Fibroblast of skin of back (primary cell): ENCODE measurements at regions not wholly inside any gene's neighbourhood (a gene's known extent, or its start where the extent isn't known, plus 50 kb on each side); places are given as distances from the start of the nearest gene placed in this dataset.
A peak's percentile ranks its signal among the peaks of the same experiment; 100 is the strongest.
"Not testable (repeated sequence)": the region's sequence is repeated elsewhere in the genome, so short reads cannot be mapped to it uniquely, and the experiment has no call there.

Source experiments
- DNase-seq: peaks from one replicate; pipeline ENCODE4 v3.0.0-alpha.2; 2013

DNA sequence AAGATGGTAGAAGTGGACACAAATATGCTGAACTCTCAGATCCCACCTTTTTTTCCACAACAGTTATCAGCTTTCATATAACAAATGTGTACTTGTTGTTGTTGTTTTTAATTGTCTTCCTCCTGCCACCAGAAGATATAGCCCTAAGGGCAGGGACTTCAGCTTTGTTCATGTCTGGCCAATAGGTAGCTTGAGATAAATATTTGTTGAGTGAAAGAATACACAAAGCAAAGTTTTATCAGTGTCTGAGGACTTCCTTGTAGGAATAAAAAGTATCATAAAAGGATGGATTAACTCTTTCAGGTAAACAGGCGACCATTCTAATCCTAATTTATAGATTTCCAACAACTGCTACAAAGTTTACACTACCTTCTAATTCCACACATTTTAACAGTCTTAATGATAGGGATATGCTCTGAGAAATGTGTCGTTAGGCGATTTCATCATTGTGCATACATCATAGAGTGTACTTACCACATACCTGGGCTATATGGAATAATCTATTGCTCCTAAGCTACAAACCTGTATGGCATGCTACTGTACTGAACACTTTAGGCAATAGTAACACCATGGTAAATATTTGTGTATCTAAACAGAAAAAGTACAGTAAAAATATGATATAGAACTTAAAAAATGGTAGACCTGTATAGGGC is 186.1 kb downstream of the ATOH1 start:
- no peak for DNase-seq

DNA sequence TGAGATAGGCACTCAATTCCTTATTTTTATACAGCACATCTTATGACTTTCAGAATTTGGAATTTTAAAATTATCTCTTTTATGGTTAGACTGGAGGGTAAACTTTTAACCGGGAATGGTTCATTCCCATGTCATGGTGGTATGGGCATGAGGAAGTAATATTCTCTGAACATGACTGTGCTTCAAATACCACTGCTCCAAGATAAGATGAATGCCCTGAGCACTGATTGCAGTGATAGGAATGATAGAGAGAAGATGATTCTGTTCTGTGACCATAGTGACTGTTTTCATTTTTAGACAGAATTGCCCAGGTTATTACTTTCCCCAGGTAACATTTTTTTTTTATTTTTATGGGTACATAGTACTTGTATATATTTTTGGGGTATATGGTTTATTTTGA is 187.4 kb downstream of the ATOH1 start:
- no peak for DNase-seq

DNA sequence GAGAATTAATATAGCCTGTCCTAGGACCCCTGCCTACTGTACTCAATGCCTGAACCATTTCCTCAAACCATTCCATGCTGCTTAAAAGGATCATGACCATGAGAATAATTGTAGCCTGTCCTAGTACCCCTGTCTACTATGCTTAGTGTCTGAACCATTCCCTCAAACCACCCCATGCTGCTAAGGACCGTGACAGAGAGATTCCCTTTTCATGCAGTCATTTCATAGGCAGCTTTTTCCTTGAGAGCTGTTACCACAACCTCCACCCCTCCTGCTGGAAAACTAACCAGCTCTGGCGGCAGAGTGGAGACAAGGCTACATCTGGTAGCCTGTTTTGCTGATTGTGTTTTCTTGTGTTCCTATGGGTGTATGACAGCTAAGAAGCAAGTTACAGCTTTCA is 174.9 kb upstream of the SMARCAD1 start:
- peak; percentile 57 for DNase-seq

DNA sequence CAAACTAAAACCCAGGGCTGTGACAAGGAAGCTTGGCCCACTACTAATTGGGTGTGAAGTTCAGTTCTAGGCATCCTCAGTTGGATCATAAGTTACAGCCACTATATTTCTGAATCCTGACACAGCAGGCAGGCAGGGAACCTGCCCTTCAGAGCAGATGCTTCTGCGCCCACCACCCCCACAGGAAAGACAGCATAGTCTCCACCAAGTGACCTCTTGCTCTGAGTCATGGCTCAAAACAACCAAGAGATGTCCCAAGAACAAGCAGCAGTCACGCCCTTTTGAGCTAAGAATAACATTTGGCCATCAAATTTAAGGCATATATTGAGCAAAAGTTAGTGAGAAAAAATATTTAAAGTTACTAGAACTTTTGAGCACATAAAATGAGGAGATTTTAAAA is 170.7 kb upstream of the SMARCAD1 start:
- peak; percentile 28 for DNase-seq

DNA sequence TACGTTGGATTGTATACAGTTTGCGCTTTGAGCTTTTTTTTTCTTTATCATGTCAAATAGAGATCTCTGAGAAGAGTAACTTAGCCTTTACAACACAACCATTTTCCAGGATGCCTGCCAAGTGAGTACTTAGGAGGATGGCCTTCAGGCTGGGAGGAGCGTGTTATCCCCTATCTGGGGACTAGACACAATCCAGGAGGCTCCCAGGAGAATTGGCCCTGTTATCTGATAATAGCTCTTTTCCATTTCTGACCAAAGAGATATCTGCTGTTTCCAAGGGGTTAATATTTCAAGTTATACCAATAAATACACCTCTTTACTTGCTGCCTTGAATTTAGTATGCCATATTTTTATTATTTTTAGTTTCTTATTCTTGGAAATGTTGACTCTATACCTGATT is 169.5 kb upstream of the SMARCAD1 start:
- DNase-seq = no peak

DNA sequence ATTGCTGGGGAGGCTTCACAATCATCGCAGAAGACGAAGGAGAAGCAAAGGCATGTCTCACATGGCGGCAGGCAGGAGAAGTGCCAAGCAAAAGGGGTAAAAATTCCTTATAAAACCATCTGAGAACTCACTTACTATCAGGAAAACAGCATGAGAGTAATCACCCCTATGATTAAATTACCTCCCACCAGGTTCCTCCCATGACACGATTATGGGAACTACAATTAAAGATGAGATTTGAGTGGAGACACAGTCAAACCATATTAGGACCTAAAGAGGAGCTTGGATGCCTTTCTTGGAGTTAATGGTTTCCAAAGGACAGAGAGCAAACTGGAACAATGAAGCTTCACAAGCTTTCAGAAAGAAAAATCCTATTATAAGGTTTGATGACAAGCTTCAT is 168.4 kb upstream of the SMARCAD1 start:
- DNase-seq = no peak

DNA sequence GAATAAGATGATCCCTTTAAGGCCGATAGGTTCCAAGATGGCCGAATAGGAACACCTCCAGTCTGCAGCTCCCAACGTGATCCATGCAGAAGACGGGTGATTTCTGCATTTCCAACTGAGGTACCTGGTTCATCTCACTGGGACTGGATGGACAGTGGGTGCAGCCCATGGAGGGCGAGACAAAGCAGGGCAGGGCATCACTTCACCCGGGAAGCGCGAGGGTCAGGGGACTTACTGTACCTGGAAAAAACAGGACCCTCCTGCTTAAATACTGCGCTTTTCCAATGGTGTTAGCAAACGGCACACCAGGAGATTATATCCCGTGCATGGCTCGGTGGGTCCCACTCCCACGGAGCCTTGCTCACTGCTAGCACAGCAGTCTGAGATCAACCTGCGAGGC is 163.2 kb upstream of the SMARCAD1 start:
- not testable (repeated sequence) for DNase-seq

DNA sequence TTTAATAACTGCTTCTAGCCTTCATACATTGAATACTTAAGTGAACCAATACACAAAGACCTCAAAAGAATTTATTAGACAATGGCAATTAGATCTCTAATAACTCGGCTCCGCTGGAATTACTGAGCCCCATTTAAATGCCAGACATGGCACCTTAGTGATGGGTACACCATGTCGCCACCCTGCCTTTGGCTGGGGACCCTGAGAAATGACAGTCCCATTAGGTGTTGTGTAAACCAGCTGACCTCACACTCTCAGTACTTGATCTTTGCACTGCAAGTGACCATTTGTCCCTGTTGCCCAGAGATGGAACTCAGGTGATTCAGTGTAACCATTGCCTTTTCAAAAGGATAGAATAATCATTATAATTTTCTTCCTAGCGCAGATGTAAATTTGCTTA is 144.6 kb upstream of the SMARCAD1 start:
- no peak for DNase-seq

DNA sequence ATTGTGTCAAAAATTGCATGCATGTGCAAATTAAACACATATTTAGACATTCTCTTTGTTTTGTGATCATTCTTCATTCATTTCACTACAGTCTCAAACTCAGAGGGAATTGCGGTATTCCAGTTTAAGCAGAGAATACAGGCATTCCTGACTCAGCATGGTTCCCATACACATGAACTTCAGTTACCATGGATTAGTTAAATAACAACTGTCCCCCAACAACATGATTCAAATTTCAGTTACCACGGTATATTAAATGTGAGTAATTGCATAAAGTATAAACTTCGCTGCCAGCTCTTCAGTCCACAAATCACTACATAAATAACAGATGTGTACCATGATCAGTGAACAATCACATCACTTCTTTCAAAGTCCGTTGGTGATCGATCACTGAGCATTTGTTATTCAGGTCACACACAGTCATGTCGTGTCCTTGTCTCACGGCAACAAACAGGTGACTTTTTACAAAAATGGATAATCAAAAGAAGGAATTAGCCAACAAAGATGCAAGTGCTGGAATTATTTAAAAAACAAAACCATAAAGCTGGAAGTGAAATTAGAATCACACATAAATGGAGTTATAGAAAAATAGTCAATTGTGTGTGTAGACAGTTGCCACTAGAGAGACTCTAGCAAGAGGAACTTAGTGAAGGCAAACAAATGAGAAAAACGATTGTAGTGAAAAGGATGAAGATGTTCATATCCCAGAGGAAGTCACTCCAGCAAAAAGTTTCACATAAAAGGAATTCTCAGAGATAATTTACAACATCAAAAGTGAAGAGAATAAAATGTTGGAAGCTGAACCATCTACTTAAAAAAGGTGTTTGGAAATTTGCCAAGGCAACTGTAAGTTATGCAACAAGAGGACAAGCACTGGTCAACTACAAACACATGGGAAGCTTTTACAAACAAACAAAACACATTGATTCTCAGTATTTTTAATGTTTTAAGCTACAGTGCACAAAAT is 138.6 kb upstream of the SMARCAD1 start:
- peak; percentile 5 for DNase-seq

DNA sequence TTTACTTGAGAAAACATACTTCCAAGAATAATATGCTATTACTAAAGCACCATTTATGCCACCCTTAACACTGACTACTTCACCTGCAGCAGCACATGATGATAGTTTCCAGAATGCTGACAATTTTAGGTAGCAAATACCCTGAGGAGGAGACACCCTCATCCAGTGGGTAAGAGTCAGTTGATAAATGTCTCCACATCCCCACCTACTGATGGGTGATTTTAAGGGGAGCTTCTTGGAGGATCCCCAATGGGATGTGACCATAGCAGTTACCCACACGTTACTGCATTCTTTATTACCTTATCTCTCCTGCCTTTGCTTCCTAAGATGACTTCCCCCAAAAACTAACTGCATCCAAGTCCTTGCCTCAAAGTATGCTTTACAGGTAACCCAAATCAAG is 131.2 kb upstream of the SMARCAD1 start:
- DNase-seq = no peak

DNA sequence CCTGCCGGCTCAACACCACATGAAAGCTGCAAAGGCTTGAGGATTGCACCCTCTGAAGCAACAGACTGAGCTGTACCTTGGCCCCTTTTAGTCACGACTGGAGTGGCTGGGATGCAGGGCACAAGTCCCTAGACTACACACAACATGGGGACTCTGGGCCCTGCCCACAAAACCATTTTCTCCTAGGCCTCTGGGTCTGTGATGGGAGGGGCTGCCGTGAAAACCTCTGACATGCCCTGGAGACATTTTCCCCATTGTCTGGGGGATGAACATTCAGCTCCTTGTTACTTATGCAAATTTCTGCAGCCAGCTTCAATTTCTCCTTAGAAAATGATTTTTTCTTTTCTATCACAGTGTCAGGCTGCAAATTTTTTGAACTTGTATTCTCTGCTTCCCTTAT is 123.5 kb upstream of the SMARCAD1 start:
- no peak for DNase-seq

DNA sequence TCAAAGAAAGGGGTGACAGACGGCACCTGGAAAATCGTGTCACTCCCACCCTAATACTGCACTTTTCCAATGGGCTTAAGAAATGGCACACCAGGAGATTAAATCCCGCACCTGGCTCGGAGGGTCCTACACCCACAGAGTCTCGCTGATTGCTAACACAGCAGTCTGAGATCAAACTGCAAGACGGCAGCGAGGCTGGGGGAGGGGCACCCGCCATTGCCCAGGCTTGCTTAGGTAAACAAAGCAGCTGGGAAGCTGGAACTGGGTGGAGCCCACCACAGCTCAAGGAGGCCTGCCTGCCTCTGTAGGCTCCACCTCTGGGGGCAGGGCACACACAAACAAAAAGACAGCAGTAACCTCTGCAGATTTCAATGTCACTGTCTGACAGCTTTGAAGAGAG is 108.5 kb upstream of the SMARCAD1 start:
- not testable (repeated sequence) for DNase-seq

DNA sequence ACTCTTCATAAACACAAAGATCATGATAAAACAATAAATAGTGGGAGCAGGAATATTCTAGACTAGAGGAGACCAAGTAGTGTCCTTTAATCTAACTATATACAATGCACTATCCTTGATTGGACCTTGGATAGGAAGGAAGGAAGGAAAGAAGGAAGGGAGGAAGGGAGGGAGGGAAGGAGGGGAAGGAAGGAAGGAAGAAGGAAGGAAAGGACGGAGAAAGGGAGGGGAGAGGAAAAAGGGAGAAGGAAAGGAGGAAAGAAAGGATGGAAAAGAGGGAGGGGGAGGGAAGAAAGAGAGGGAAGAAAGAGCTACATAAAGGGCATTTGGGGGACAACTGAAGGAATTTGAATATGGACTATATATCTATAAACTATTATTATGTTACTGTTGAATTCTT is 95.0 kb upstream of the SMARCAD1 start:
- no peak for DNase-seq

DNA sequence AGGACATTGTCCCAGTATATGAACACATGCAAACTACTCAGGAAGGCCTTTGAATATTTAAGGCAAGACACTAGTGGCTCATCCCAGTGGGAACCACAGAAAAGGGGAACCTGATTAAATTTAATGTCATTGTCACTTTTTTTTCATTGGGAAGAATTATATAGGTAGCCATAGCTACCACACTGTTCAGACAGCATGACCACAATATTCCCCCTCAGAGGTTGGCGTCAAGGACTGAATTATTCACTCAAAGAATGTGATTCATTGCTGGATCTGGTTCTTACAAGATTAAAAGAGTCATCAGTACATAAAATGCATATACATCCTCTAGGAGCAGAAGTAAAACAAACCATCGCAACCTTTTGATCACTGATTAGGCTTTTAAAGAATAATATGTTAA is 92.0 kb upstream of the SMARCAD1 start:
- no peak for DNase-seq

DNA sequence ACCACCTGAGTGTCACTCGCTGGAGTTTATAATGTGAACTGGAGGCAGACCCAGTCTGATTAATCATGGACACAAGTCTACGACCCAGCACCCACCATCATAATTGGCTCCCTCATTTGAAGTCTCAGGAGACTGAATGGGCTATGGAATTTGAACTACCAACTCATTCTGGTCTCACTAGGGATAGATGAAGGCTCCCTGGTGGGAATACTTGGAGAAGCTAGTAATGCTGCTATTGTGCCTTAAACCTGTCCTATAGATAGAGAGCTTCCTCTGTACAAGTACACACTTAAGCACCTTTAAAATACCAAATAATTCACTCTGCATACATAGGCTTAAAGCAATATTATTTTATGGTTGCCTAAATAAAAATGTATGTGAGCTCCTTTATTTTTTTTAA is 90.8 kb upstream of the SMARCAD1 start:
- DNase-seq = no peak

DNA sequence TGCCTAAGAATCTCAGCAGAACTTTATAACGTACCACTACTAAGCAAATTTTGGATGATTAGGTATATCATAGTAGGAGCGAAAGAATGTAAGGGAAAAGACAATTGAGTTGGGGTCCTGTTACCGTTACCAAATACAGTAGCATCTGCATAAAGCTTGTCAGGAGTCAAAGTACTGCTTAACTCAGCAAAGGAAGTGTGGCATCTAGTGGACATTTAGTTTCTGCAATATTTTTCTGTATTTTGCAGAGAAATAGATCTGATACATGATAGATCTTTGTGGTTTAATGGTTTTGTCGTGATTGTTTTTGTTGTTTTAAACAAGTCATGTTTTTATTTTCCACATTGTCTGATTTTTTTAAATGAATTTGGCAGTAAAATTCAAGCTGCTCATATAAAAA is 81.0 kb upstream of the SMARCAD1 start:
- no peak for DNase-seq

DNA sequence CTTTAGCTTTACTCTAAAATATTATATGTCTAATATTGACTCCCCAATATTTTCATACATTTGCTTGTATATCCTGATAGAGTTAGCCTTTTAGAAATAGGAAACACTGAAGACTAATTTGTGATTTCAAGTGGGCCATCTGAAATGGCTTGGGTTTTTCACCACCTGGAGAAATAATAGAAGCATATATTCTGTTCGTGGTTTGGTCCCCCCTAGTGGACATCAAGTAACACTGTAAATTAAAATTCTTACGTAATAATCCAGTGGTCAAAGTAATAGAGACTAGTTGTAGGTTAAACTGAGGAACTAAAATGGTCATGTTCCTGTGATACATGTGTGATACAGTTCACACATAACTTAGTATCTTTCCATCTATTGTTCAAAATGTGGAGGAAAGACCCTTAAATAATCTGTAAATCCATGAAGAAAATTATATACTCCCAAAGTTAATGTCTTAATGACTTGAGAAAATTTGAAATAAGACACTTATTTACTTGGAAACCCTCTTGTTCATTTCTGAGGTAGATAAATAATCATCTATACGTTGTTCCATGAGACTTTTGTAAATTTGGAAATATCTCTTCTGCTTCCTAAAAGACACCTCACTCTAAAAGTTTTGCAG is 79.8 kb upstream of the SMARCAD1 start:
- DNase-seq = peak; percentile 34

DNA sequence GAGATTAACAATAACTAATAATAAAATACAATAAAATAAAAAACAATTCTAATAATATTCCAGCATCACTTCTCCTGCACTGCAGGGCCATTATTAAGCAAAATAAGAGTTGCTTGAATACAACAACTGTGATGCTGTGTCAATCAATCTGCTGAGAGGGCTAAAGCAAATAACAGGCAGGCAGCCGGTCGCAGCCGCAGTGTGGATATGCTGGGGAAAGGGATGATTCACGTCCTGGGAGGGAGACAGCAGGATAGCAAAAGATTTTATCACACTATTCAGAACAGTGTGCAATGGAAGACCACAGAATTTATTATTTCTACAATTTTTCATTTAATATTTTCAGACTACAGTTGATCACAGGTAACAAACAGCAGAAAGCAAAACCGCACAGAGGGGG is 76.5 kb upstream of the SMARCAD1 start:
- DNase-seq = no peak

DNA sequence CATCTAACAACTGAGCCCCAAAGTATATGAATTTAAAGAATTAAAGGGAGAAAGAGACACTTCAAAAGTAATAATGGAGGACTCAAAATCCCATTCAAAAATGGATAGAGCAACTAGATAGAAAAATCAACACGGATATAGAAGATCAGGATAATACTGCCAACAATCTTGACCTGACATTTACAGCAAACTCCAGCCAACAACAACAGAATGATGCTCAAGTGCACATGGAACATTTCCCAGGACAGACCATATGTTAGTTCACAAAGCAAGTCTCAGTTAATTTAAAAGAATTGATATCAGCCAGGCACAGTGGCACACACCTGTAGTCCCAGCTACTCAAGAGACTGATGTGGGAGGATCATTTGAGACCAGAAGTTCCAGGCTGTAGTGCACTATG is 72.0 kb upstream of the SMARCAD1 start:
- DNase-seq = no peak

DNA sequence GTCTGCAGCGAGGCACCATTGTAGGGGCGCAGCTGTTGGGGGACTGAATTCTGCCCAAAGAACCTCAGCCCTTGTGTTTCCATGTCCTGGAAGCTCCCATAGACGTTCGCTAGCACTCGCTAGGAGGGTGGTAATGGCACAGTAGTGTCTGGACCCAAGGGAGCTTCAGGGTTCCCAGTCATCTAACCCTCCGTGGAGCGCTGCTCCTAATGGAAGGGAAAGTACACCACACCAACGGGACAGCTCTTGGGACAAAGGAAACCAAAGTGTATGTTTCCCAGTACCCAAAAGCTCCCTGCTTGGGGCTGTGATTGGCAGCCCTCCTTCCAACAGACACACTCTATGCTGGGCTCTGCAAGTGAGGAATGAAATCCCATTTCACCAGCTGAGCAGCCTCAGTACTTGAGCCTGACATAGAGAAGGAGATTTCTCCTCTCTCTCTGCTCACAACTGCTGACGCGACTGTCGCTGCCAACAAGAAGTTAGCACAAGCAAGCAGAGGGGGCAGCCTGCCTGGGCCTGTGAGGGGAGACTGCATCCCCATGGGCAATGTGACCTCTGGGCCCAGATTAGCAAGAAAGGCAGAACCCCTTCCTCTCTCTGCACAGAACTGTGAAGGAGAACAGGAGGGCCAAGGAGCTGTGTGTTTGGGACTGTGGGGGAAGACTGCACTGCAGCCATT is 67.6 kb upstream of the SMARCAD1 start:
- DNase-seq = no peak

DNA sequence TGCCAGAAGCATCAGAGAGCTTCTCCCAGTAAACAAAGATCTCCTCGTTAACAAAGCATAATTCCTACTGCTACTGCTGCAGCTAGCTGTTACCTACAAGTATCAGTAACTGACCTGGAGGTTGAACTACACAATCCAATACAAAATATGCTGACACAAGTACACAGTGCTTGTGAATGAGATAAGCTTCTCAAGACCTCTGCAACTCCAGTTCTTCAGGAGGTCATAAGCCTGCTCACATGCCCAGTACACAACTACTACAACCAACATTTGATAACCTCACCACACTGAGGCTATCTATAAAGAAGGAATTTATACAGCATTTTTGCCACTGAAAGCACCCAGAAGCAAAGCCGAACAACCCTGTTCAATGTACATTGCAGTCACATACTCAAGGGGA is 66.7 kb upstream of the SMARCAD1 start:
- no peak for DNase-seq

DNA sequence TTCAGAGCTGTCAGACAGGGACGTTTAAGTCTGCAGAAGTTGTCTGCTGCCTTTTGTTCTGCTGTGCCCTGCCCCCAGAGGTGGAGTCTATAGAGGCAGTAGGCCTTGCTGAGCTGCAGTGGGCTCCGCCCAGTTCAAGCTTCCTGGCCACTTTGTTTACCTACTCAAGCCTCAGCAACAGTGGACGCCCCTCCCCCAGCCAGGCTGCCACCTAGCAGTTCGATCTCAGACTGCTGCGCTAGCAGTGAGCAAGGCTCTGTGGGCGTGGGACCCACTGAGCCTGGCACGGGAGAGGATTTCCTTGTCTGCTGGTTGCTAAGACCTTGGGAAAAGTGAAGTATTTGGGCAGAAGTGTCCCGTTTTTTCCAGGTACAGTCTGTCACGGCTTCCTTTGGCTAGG is 59.6 kb upstream of the SMARCAD1 start:
- DNase-seq = not testable (repeated sequence)

DNA sequence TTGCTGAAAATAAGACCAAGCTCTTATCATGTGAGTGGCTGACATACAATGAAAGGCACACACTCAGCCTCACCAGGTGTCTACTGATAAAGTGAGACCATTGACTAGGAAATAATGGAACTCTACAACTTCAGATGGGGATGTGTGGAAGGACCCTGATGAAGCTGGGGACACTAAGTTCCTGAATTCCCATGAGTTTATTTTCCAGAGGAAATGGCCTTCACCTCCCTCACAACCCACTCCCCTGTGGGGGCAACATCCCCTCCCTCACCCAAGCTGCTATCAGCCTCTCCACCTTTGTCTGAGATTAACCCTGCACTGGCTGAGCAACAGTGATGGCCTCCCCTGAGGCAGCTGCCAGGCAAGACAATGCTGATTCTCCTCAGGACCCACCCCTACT is 55.2 kb upstream of the SMARCAD1 start:
- no peak for DNase-seq
